Activated CD8-positive, alpha-beta memory T cell treated with anti-CD3 and anti-CD28 coated beads for 4 hours (primary cell): ENCODE measurements at regions not wholly inside any gene's neighbourhood (a gene's known extent, or its start where the extent isn't known, plus 50 kb on each side); places are given as distances from the start of the nearest gene placed in this dataset.

Experiments
- DNase-seq, 2 donors: peaks; one replicate each; pipeline ENCODE4 v3.0.0-alpha.2; 2020; ENCODE audit warnings: low read depth in 2 of 2

- DNase-seq: no peak
Measured at GRCh38 chr15:39445931-39446330, 134.9 kb upstream of the THBS1 start.

DNA sequence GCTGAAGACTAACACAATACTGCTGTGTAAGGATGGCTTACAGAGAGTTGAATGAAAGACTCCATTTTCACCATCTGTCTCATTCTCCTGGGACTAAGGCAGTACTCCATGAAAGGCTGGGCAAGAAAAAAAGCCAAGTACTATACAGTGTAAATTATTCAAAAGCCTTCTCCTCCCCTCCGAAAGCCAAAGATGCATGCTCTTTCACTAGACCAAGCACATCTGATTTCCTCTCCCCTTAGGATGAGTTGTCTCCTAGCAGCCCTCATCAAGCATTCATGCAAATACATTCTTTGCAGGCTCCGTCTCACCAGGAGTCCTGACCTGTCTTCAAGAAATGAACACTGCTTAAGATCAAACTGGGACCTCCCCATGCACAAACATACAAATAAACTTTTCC is 133.5 kb upstream of the THBS1 start:
- DNase-seq: no peak

GRCh38 chr15:39447881-39448280 is 133.0 kb upstream of the THBS1 start:
- DNase-seq: no peak

DNA sequence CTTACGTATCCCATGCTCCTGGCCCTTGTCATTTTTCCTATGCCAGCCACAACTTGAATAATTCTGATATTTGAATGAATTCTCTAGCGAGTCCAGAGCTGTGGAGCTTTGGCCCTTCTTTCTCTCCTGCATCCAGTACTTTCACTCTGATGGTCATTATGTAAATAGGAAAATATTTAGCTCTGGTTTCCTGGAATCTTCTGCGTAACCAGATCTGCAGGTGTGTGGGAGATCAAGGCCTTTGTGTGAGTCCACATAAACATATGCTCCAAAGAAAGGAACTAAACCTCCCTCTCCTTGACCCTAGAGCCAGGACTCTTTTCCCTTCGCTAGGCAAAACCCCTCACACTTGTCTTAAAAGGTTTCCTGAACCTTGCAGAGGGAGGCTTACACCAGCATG is 132.5 kb upstream of the THBS1 start:
- no peak for DNase-seq

GRCh38 chr15:39451121-39451688 is 129.7 kb upstream of the THBS1 start:
- DNase-seq: no peak

DNA sequence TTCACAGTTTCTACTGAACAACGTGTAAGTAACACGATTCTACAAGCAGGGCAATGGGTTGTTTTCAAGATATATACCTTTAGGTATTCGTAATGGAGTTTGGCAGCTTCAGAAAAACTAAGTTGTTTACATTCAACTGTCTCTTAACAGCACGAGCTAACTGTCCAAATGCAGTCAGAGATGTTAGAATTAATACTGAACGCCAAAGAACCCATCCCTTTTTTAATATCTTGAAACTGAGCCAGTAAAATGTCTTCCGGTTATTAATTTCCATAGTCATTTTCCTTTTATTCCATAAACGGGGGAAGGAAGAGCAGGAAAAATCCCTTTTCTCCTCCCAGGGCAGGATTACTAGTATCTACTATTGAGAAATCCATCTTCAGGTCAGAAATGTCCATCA is 129.0 kb upstream of the THBS1 start:
- no peak for DNase-seq

- DNase-seq: no peak
Measured at GRCh38 chr15:39453620-39454019, 127.3 kb upstream of the THBS1 start.

DNA sequence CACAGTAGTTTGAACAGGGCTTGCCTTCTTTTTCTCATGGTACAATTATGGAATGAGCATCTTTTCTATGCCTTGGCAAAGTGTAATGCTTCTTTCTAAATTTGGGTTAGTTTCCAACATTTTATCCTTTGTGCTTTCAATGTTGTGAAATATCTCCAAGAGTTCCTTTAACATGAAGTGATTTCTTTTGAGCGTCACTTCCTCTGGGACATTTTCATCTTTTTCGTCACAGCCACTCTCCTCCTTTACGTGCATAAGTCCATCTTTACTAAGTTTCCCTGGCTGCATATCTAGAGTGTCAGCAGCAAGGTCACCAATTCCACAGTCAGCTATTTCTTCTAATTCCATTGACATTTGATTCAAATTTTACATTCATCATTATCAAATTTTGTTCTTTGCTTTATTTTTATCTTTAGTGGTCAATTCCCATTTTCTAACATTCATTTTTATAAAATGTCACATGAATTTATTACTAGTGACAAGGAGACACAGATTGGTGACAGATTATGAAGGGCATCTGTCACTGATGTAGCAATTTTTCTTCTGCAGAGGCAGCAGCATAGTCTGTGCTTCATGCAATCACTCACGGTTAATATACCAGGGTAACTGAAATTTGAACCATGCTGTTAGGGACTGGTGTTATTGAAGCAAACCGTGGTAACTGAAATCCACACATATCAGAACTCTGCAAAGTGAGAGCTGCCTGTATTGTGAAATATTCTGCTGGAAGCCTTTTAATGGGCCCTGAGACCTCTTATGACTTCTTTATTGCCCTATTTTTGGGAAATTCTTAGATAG is 126.5 kb upstream of the THBS1 start:
- no peak for DNase-seq

- no peak for DNase-seq
Measured at GRCh38 chr15:39455471-39455991, 125.3 kb upstream of the THBS1 start.

- no peak for DNase-seq
Measured at GRCh38 chr15:39456159-39456558, 124.7 kb upstream of the THBS1 start.

DNA sequence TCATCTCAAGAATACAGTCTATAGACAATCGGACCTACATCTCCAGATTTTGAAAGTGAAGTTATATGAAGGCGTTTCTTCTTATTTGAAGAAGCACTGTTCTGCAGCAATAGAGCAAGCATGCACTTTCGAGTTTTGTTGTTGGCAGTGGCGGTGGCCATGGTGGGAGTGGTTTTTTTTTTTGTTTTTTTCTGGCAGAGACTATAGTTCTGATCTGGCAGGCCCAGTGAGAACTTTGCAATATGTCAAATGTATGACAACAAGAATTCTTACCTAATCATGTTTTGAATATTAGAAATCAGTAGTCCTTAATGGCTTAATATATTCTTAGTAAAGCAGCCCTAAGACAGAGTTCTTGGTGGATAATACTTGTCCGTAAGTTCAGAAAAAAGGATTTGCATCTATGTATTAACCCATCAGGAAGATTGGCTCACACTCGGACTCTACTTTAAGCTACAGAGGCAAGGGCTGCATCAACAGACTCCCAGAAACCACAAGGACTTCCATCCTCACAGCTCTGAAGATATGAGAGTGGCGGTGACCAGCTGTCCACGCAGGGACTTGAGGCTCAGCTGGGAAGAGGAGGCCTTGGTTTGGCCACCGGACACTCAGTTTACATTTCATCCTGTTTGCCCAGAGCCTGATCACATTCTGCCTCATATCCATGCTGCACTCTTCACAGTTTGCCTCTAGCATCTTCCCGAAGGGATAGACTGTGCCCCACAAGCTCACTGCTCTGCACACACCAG is 124.1 kb upstream of the THBS1 start:
- DNase-seq: no peak

DNA sequence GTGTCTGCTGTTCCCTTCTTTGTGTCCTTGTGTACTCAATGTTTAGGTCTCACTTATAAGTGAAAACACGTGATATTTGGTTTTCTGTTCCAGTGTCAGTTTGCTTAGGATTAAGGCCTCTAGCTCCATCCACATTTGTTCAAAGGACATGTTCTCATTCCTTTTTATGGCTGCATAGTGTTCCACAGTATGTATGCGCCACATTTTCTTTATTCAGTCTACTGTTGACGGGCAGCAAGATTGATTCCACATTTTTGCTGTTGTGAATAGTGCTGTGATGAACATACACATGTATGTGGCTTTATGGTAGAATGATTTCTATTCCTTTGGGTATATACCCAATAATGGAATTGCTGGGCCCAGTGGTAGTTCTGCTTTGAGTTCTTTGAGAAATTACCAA is 122.7 kb upstream of the THBS1 start:
- no peak for DNase-seq

DNA sequence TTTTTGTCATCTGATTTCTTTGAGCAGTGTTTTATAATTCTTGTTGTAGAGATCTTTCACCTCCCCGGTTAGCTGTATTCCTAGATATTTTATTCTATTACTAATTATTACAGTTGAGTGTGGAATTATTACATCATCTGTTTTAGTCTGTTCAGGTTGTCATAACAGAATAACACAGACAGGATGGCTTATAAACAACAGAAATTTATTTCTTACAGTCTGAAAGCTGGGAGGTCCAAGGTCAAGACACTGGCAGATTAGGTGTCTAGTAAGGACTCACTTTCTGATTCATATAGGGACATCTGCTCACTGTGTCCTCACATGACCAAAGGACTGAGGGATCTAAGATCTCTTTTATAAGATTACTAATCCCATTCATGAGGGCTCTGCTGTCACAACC is 121.3 kb upstream of the THBS1 start:
- no peak for DNase-seq

DNA sequence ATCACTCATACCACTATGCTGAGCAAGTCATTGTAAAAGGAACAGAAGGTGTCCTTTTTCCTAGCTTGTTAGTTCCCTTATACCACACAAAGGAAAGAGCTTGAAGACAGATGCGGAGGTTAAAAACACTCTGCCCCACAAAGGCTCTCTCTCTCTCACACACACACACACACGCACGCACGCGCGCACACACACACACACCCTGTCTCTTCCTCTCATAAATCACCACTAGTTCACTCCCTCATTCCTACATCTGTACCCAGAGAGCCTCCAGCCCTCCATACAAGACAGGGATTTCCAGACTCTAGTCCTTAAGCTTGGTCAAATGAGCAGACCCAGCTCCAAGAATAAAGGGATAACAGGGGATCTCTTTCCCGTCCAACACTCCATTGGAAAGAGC is 120.1 kb upstream of the THBS1 start:
- no peak for DNase-seq

- DNase-seq: no peak
Measured at GRCh38 chr15:39461536-39462130, 119.2 kb upstream of the THBS1 start.

DNA sequence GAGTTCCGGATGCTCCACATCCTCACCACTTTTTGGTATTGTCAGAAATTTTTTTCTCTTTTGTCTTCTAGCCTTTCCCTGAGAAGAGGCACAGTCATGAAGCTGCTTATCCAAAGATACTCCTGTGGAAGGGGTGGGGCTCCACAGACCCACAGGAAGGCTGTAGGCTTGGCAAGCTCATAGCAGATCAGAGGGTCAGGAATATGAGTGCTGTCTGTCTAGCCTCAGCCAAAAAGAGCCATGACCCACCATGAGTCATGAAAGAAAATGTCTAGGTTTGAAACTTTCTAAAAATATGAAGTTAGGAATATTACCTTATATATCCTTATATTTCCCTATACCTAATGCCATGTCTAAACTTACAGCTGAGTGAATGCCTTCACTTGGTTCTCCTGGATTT is 118.2 kb upstream of the THBS1 start:
- DNase-seq: no peak

DNA sequence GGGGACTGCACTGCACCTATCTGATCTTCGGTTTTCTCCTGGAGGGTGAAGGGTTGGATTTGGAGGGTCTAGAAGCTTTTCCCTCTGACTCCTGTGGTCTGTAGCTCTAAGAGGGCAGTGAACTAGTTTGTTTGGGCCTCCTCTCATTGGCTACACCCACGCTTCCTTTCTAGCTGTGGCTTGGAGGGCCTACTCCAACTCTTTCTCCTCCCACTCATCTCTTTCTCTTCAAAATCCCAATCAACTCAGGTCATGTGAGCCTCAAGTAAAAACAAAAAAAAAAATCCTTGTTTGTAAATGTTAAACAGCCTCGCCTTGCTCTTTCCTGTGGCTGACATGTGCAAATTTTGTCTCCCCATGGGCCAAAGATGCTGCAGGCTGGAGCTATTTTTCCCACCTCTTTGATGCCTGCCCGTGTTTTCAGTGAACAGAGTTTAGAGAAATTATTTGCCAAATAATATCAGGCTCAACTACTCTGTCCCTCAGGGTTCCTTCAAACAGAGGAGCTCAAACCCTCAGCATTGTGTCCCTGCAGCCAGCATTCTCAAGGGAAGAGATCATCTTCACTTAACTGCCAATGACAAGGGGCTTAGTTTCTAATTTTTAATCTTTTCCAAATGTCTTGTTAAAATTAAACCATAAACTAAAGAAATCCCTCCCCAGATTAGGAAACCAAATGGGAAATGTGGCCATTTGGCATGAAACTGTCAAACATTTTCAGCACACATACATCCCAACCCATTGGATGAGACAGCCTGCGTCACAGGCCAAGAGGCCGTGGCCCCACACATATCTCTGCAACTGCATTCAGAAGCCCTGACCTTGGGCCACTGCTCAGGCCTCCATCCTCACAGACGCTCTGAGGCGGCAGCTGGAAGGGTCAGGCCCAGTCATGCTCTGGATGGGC is 114.8 kb upstream of the THBS1 start:
- DNase-seq: no peak

GRCh38 chr15:39466750-39467105 is 114.2 kb upstream of the THBS1 start:
- no peak for DNase-seq

- DNase-seq: no peak
Measured at GRCh38 chr15:39468331-39468730, 112.5 kb upstream of the THBS1 start.

DNA sequence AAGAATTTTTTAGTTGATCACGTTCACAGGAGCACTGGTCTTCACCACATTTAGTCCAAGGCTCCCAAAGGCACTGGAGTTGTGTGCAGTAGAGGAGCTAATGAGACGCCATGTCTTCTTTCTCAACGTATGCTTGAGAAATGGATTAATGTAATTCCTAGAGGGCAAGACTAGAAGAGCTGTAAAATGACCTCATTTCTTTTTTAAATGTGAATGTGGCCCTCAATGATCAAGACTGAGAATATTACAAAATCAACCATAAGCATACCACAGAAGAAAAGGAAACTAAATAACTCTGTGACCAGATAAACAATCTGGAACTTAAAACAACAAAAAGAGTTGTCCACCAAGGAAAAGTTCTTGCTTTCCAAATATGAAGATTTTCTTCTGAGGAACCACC is 112.1 kb upstream of the THBS1 start:
- DNase-seq: no peak

- no peak for DNase-seq
Measured at GRCh38 chr15:39471785-39472574, 108.9 kb upstream of the THBS1 start.
